ENCODE measurements at regions not wholly inside any gene's neighbourhood (a gene's known extent, or its start where the extent isn't known, plus 50 kb on each side); places are given as distances from the start of the nearest gene placed in this dataset.

DNA sequence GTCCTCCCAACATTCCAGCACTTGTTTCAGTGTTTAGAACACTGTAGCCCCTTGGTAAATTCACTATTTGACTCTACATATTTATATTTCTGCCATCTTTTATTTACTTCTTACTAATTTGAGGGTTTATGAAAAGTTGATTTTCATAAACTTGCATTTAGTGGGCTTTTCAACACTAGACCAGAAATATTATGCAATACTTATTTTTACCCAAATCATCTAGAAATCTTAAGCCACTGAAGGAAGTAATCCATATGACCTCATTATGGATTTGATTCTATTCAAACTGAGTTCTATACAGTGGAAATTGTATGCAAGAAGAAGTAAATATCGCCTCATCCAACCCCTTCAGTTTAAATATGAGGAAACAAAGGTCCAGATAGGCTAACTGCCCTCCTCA is 92.6 kb upstream of the VRK2 start:
- TF ChIP-seq, protein P1, sequence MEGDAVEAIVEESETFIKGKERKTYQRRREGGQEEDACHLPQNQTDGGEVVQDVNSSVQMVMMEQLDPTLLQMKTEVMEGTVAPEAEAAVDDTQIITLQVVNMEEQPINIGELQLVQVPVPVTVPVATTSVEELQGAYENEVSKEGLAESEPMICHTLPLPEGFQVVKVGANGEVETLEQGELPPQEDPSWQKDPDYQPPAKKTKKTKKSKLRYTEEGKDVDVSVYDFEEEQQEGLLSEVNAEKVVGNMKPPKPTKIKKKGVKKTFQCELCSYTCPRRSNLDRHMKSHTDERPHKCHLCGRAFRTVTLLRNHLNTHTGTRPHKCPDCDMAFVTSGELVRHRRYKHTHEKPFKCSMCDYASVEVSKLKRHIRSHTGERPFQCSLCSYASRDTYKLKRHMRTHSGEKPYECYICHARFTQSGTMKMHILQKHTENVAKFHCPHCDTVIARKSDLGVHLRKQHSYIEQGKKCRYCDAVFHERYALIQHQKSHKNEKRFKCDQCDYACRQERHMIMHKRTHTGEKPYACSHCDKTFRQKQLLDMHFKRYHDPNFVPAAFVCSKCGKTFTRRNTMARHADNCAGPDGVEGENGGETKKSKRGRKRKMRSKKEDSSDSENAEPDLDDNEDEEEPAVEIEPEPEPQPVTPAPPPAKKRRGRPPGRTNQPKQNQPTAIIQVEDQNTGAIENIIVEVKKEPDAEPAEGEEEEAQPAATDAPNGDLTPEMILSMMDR (conservative IDR thresholded peaks at IDR 0.05; ENCODE audit: low read length): no peak
- no peak for TF ChIP-seq EZH2phosphoT487 (IDR thresholded peaks at IDR 0.05; ENCODE audit: borderline replicate concordance)
